Uterus (tissue), 2 donors: ENCODE measurements at regions not wholly inside any gene's neighbourhood (a gene's known extent, or its start where the extent isn't known, plus 50 kb on each side); places are given as distances from the start of the nearest gene placed in this dataset.

ENCODE experiments used
- POLR2A ChIP-seq, 2 donors: fragments of 450-650 bp; IDR thresholded peaks; one replicate each; pipeline ENCODE4 v1.6.1; 2016; ENCODE audit warnings: antibody characterized with exemption in 2 of 2, mild to moderate bottlenecking in 1 of 2, moderate library complexity in 1 of 2
- TF ChIP-seq, protein P1 (sequence below), 4 experiments: fragments of 200-600 bp in 2 of 4; fragments of 450-650 bp in 2 of 4; sonication (generic) in 2 of 4; IDR thresholded peaks; one replicate each; pipeline ENCODE4 v1.5.1; 2016 to 2019; ENCODE audit warnings: antibody characterized with exemption in 4 of 4, mild to moderate bottlenecking in 2 of 4, moderate library complexity in 1 of 4

DNA sequence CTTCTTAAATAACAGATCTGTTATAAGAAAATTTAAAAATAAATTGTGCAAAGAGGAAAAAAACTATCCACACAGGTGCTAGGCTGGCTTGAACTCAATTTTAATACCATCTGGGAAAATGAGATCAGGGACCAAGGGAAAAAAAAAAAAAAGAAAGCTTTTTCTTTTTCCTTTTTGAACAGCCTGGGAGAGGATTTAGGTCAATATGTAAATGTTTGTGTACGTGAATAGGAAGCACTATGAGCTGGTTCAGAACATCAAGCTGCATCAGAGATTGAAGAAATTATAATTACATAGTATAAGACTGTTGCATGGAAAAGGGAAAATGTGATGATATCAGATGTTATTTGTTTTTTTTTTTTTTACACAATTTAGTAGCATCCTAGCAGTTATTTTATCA lies 548.0 kb downstream of the ARL4A start:
- TF ChIP-seq, protein P1, sequence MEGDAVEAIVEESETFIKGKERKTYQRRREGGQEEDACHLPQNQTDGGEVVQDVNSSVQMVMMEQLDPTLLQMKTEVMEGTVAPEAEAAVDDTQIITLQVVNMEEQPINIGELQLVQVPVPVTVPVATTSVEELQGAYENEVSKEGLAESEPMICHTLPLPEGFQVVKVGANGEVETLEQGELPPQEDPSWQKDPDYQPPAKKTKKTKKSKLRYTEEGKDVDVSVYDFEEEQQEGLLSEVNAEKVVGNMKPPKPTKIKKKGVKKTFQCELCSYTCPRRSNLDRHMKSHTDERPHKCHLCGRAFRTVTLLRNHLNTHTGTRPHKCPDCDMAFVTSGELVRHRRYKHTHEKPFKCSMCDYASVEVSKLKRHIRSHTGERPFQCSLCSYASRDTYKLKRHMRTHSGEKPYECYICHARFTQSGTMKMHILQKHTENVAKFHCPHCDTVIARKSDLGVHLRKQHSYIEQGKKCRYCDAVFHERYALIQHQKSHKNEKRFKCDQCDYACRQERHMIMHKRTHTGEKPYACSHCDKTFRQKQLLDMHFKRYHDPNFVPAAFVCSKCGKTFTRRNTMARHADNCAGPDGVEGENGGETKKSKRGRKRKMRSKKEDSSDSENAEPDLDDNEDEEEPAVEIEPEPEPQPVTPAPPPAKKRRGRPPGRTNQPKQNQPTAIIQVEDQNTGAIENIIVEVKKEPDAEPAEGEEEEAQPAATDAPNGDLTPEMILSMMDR (IDR thresholded peaks at IDR 0.05): no peak
- no peak for TF ChIP-seq POLR2A (IDR thresholded peaks at IDR 0.05)
